DOHH2 (cell line): ENCODE measurements at regions not wholly inside any gene's neighbourhood (a gene's known extent, or its start where the extent isn't known, plus 50 kb on each side); places are given as distances from the start of the nearest gene placed in this dataset.

Source experiments
- H3F3A ChIP-seq: fragments of 200-600 bp; sonication (generic), shearing (Covaris generic); 2 replicates; pipeline ENCODE4 v1.6.0; 2016; ENCODE audit warnings: antibody characterized with exemption, mild to moderate bottlenecking; ENCODE audit not compliant: control insufficient read depth, insufficient read depth
- H3K27ac ChIP-seq: fragments of 200-600 bp; sonication (generic); 2 replicates; pipeline ENCODE4 v1.5.1; 2014; ENCODE audit warnings: low read depth, mild to moderate bottlenecking, low read length, moderate library complexity
- H3K27me3 ChIP-seq: fragments of 200-600 bp; sonication (generic); 2 replicates; pipeline ENCODE4 v1.6.1; 2014; ENCODE audit warnings: mild to moderate bottlenecking, low read length, mixed read lengths; ENCODE audit not compliant: control insufficient read depth
- H3K36me3 ChIP-seq: fragments of 200-600 bp; sonication (generic); 2 replicates; pipeline ENCODE4 v1.6.1; 2014; ENCODE audit warnings: mild to moderate bottlenecking, low read length, moderate library complexity, mixed read lengths; ENCODE audit not compliant: control insufficient read depth
- H3K4me1 ChIP-seq: fragments of 200-600 bp; sonication (generic); 2 replicates; pipeline ENCODE4 v1.6.1; 2014; ENCODE audit warnings: mild to moderate bottlenecking, low read length, mixed read lengths; ENCODE audit not compliant: control insufficient read depth
- H3K4me2 ChIP-seq: fragments of 200-600 bp; sonication (generic); 2 replicates; pipeline ENCODE4 v1.6.0; 2014; ENCODE audit warnings: mild to moderate bottlenecking, low read length, moderate library complexity
- H3K4me3 ChIP-seq: fragments of 200-600 bp; sonication (generic); 2 replicates; pipeline ENCODE4 v1.5.1; 2014; ENCODE audit warnings: mild to moderate bottlenecking, low read length, mixed read lengths
- H3K79me2 ChIP-seq: fragments of 200-600 bp; sonication (generic); 2 replicates; pipeline ENCODE4 v1.6.1; 2014; ENCODE audit warnings: mild to moderate bottlenecking, low read length, mixed read lengths; ENCODE audit not compliant: control insufficient read depth
- H3K9me2 ChIP-seq: fragments of 200-600 bp; sonication (generic); replicated peaks from 2 replicates; pipeline ENCODE4 v1.6.1; 2014; ENCODE audit warnings: mild to moderate bottlenecking, low read length, mixed read lengths; ENCODE audit not compliant: control insufficient read depth
- H3K9me3 ChIP-seq: fragments of 200-600 bp; sonication (generic); 2 replicates; pipeline ENCODE4 v1.6.1; 2014; ENCODE audit warnings: antibody characterized with exemption, low read length, mixed read lengths; ENCODE audit not compliant: control insufficient read depth, insufficient read depth
- H4K20me1 ChIP-seq: fragments of 200-600 bp; sonication (generic); 2 replicates; pipeline ENCODE4 v1.6.0; 2014; ENCODE audit warnings: low read depth, mild to moderate bottlenecking, antibody characterized with exemption, low read length, moderate library complexity; ENCODE audit not compliant: control insufficient read depth, insufficient read depth
- CTCF ChIP-seq: fragments of 200-600 bp; sonication (generic); IDR thresholded peaks from one replicate; pipeline ENCODE4 v1.5.1; 2014; ENCODE audit warnings: antibody characterized with exemption, mild to moderate bottlenecking, low read depth, low read length; ENCODE audit not compliant: poor library complexity, severe bottlenecking
- EZH2phosphoT487 ChIP-seq: fragments of 200-600 bp; sonication (generic); IDR thresholded peaks from 2 replicates; pipeline ENCODE4 v1.6.1; 2017; ENCODE audit warnings: borderline replicate concordance, mild to moderate bottlenecking, antibody characterized with exemption, low read length, moderate library complexity, mixed read lengths

- no peaks in the 10 kb centered on the region for H3K36me3 ChIP-seq
- H3K4me2 ChIP-seq: no peak overlapping the region
- no peaks in the 10 kb centered on the region for H3F3A ChIP-seq
- H3K9me3 ChIP-seq: no peaks in the 10 kb centered on the region
- H4K20me1 ChIP-seq: no peaks in the 10 kb centered on the region
- H3K79me2 ChIP-seq: no peaks in the 10 kb centered on the region
- no peak overlapping the region for H3K4me3 ChIP-seq
- no peaks in the 10 kb centered on the region for H3K4me1 ChIP-seq
- H3K27ac ChIP-seq: no peak overlapping the region
- H3K9me2 ChIP-seq: no peaks in the 10 kb centered on the region
- TF ChIP-seq CTCF (no peak), EZH2phosphoT487 (no peak)
- no peaks in the 10 kb centered on the region for H3K27me3 ChIP-seq
Measured at GRCh38 chr5:97563050-97563657, 380.1 kb upstream of the RIOK2 start.

GRCh38 chr5:97568382-97568781 is 385.3 kb upstream of the RIOK2 start:
- Histone ChIP-seq H3K4me1 (no peaks in the 10 kb centered on the region), H3K9me2 (no peaks in the 10 kb centered on the region), H3K9me3 (0 out of 2 replicates have a peak, but pooled peaks cover 4% of the 10 kb centered on the region), H3K27ac (no peak overlapping the region), H3K79me2 (no peaks in the 10 kb centered on the region), H3K36me3 (no peaks in the 10 kb centered on the region), H3F3A (no peaks in the 10 kb centered on the region), H3K4me2 (no peak overlapping the region), H3K27me3 (no peaks in the 10 kb centered on the region), H4K20me1 (no peaks in the 10 kb centered on the region), H3K4me3 (no peak overlapping the region)
- no peak for TF ChIP-seq CTCF
- no peak for TF ChIP-seq EZH2phosphoT487

DNA sequence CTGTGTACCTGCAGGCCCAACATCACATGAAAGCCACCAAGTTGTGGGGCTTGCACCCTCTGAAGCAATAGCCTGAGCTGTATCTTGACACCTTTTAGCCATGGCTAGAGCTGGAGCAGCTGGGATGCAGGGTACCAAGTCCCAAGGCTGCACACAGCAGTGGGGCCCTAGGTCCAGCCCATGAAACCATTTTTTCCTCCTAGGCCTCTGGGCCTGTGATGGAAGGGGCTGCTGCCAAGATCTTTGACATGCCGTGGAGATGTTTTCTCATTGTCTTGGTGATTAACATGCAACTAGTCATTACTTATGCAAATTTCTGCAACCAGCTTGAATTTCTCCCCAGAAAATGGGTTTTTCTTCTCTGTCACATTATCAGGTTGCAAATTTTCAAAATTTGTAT is 387.2 kb upstream of the RIOK2 start:
- no peaks in the 10 kb centered on the region for H3K9me2 ChIP-seq
- no peaks in the 10 kb centered on the region for H4K20me1 ChIP-seq
- no peaks in the 10 kb centered on the region for H3F3A ChIP-seq
- H3K79me2 ChIP-seq: no peaks in the 10 kb centered on the region
- TF ChIP-seq EZH2phosphoT487 (no peak), CTCF (no peak)
- H3K36me3 ChIP-seq: no peaks in the 10 kb centered on the region
- no peaks in the 10 kb centered on the region for H3K4me1 ChIP-seq
- H3K4me3 ChIP-seq: no peak overlapping the region
- 0 out of 2 replicates have a peak, but pooled peaks cover 3% of the 10 kb centered on the region for H3K27me3 ChIP-seq
- H3K9me3 ChIP-seq: 0 out of 2 replicates have a peak, but pooled peaks cover 4% of the 10 kb centered on the region
- H3K27ac ChIP-seq: no peak overlapping the region
- no peak overlapping the region for H3K4me2 ChIP-seq
